Uterus (tissue), 2 donors: ENCODE measurements at regions not wholly inside any gene's neighbourhood (a gene's known extent, or its start where the extent isn't known, plus 50 kb on each side); places are given as distances from the start of the nearest gene placed in this dataset.

Experiments used
- CTCF ChIP-seq, 4 experiments: fragments of 200-600 bp in 2 of 4; fragments of 450-650 bp in 2 of 4; sonication (generic) in 2 of 4; IDR thresholded peaks; one replicate each; pipeline ENCODE4 v1.5.1; 2016 to 2019; ENCODE audit warnings: antibody characterized with exemption in 4 of 4, mild to moderate bottlenecking in 2 of 4, moderate library complexity in 1 of 4
- POLR2A ChIP-seq, 2 donors: fragments of 450-650 bp; IDR thresholded peaks; one replicate each; pipeline ENCODE4 v1.6.1; 2016; ENCODE audit warnings: antibody characterized with exemption in 2 of 2, mild to moderate bottlenecking in 1 of 2, moderate library complexity in 1 of 2

DNA sequence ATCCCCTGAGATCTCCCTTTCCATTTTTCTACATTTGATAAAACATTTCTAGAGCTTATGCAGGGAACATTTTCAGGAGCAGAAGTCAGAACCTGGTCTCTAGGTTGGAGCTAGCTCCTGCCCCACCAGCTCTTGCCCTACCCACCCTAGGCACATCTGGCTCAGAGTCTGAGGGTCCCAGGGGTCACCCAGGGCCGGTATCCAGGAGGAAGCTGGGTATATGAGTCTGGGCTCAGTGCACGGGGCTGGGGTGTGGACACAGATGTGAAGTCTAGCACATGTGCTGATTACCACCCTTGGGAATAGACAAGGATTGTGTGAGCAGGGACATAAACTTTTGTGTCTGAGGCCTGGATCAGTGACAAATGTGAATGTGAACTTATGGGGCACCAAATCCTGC, 95.4 kb downstream of the MATN1 start:
- no peak for TF ChIP-seq POLR2A (IDR thresholded peaks at IDR 0.05)
- no peak for TF ChIP-seq CTCF (IDR thresholded peaks at IDR 0.05)
